WTC11 (cell line): ENCODE measurements at regions not wholly inside any gene's neighbourhood (a gene's known extent, or its start where the extent isn't known, plus 50 kb on each side); places are given as distances from the start of the nearest gene placed in this dataset.

Experiments
- CBFB ChIP-seq: sonication (generic); formaldehyde crosslinking; IDR thresholded peaks from 2 replicates; pipeline ENCODE4 v1.8.1; 2022; ENCODE audit warnings: mild to moderate bottlenecking, low read depth, missing genetic modification reagents
- ETV6 ChIP-seq: sonication (generic); formaldehyde crosslinking; IDR thresholded peaks from 2 replicates; pipeline ENCODE4 v1.8.1; 2022; ENCODE audit warnings: mild to moderate bottlenecking, missing genetic modification reagents
- SMAD3 ChIP-seq: sonication (generic); formaldehyde crosslinking; IDR thresholded peaks from 2 replicates; pipeline ENCODE4 v1.8.0; 2022; ENCODE audit warnings: missing genetic modification reagents, mild to moderate bottlenecking, borderline replicate concordance
- ZBTB43 ChIP-seq: sonication (generic); formaldehyde crosslinking; IDR thresholded peaks from 2 replicates; pipeline ENCODE4 v1.8.1; 2023; ENCODE audit warnings: mild to moderate bottlenecking, missing genetic modification reagents
- TF ChIP-seq, protein P1 (sequence below): fragments of 200-600 bp; IDR thresholded peaks from 2 replicates; pipeline ENCODE4 v1.8.0; 2022; ENCODE audit warnings: antibody characterized with exemption
- TF ChIP-seq, protein P2 (sequence below): sonication (generic); formaldehyde crosslinking; IDR thresholded peaks from 2 replicates; pipeline ENCODE4 v1.8.0; 2022; ENCODE audit warnings: mild to moderate bottlenecking, missing genetic modification reagents

GRCh38 chr14:87325741-87326140, 667.2 kb downstream of the GALC start:
- TF ChIP-seq, protein P1, sequence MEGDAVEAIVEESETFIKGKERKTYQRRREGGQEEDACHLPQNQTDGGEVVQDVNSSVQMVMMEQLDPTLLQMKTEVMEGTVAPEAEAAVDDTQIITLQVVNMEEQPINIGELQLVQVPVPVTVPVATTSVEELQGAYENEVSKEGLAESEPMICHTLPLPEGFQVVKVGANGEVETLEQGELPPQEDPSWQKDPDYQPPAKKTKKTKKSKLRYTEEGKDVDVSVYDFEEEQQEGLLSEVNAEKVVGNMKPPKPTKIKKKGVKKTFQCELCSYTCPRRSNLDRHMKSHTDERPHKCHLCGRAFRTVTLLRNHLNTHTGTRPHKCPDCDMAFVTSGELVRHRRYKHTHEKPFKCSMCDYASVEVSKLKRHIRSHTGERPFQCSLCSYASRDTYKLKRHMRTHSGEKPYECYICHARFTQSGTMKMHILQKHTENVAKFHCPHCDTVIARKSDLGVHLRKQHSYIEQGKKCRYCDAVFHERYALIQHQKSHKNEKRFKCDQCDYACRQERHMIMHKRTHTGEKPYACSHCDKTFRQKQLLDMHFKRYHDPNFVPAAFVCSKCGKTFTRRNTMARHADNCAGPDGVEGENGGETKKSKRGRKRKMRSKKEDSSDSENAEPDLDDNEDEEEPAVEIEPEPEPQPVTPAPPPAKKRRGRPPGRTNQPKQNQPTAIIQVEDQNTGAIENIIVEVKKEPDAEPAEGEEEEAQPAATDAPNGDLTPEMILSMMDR, result no peak
- TF ChIP-seq, protein P2, sequence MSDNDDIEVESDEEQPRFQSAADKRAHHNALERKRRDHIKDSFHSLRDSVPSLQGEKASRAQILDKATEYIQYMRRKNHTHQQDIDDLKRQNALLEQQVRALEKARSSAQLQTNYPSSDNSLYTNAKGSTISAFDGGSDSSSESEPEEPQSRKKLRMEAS, result no peak
- no peak for TF ChIP-seq CBFB (CRISPR knock-in tag)
- TF ChIP-seq ZBTB43 (CRISPR knock-in tag), result no peak
- no peak for TF ChIP-seq ETV6 (CRISPR knock-in tag)
- no peak for TF ChIP-seq SMAD3 (CRISPR knock-in tag)
